HG03520 (cell line): ENCODE measurements at regions not wholly inside any gene's neighbourhood (a gene's known extent, or its start where the extent isn't known, plus 50 kb on each side); places are given as distances from the start of the nearest gene placed in this dataset.

Experiments
- ATAC-seq: cut with Tn5 transposase; IDR thresholded peaks from one replicate; pipeline ENCODE4 v1.9.1; 2021; ENCODE audit warnings: mild to moderate bottlenecking, moderate library complexity; ENCODE audit not compliant: unreplicated experiment

GRCh38 chr12:58815235-58815634 is 105.1 kb downstream of the LRIG3 start:
- no peak for ATAC-seq

GRCh38 chr12:58818546-58818945 is 101.8 kb downstream of the LRIG3 start:
- ATAC-seq: no peak

GRCh38 chr12:58819345-58819744 is 101.0 kb downstream of the LRIG3 start:
- no peak for ATAC-seq

GRCh38 chr12:58819985-58820384 is 100.3 kb downstream of the LRIG3 start:
- no peak for ATAC-seq
